ENCODE measurements at regions not wholly inside any gene's neighbourhood (a gene's known extent, or its start where the extent isn't known, plus 50 kb on each side); places are given as distances from the start of the nearest gene placed in this dataset.

GRCh38 chrX:53813670-53814440, 127.3 kb upstream of the HUWE1 start:
- TF ChIP-seq POLR2A (IDR thresholded peaks at IDR 0.05; ENCODE audit: low read depth, low read length) (no peak), TAF1 (IDR thresholded peaks at IDR 0.05; ENCODE audit: low read depth, low read length) (no peak), POLR2AphosphoS5 (IDR thresholded peaks at IDR 0.05; ENCODE audit: low read depth, low read length) (no peak), PAX5 (IDR thresholded peaks at IDR 0.05; ENCODE audit: insufficient read depth, low read length, severe bottlenecking) (no peak)
